Hepatic stellate cell (primary cell): ENCODE measurements at regions not wholly inside any gene's neighbourhood (a gene's known extent, or its start where the extent isn't known, plus 50 kb on each side); places are given as distances from the start of the nearest gene placed in this dataset.
"Not testable (repeated sequence)": the region's sequence is repeated elsewhere in the genome, so short reads cannot be mapped to it uniquely, and the experiment has no call there.

Source experiments
- DNase-seq: peaks from one replicate; pipeline ENCODE4 v3.0.0; 2011; ENCODE audit warnings: low spot score

- DNase-seq: not testable (repeated sequence)
Measured at GRCh38 chr12:9336375-9337011, 128.3 kb upstream of the PZP start.

GRCh38 chr12:9335867-9336266, 127.7 kb upstream of the PZP start:
- no peak for DNase-seq

- no peak for DNase-seq
Measured at GRCh38 chr12:9334964-9335363, 126.8 kb upstream of the PZP start.

- no peak for DNase-seq
Measured at GRCh38 chr12:9334041-9334692, 126.0 kb upstream of the PZP start.

- DNase-seq: no peak
Measured at GRCh38 chr12:9333161-9333560, 125.0 kb upstream of the PZP start.

- no peak for DNase-seq
Measured at GRCh38 chr12:9332564-9332963, 124.4 kb upstream of the PZP start.

- DNase-seq: peak; percentile 49
Measured at GRCh38 chr12:9331218-9331626, 123.0 kb upstream of the PZP start.

- no peak for DNase-seq
Measured at GRCh38 chr12:9329019-9329418, 120.8 kb upstream of the PZP start.

- no peak for DNase-seq
Measured at GRCh38 chr12:9328065-9328464, 119.9 kb upstream of the PZP start.

GRCh38 chr12:9327320-9327719, 119.1 kb upstream of the PZP start:
- no peak for DNase-seq

- DNase-seq: not testable (repeated sequence)
Measured at GRCh38 chr12:9326849-9327248, 118.7 kb upstream of the PZP start.

GRCh38 chr12:9326085-9326484, 117.9 kb upstream of the PZP start:
- no peak for DNase-seq

GRCh38 chr12:9325471-9325870, 117.3 kb upstream of the PZP start:
- no peak for DNase-seq

GRCh38 chr12:9324782-9325181, 116.6 kb upstream of the PZP start:
- DNase-seq: no peak

- DNase-seq: no peak
Measured at GRCh38 chr12:9323144-9323681, 115.0 kb upstream of the PZP start.

GRCh38 chr12:9319842-9320173, 111.6 kb upstream of the PZP start:
- no peak for DNase-seq

GRCh38 chr12:9319044-9319841, 111.0 kb upstream of the PZP start:
- no peak for DNase-seq

- DNase-seq: not testable (repeated sequence)
Measured at GRCh38 chr12:9313479-9313878, 105.3 kb upstream of the PZP start.

- DNase-seq: not testable (repeated sequence)
Measured at GRCh38 chr12:9312406-9313392, 104.5 kb upstream of the PZP start.

GRCh38 chr12:9311454-9311853, 103.3 kb upstream of the PZP start:
- not testable (repeated sequence) for DNase-seq

- not testable (repeated sequence) for DNase-seq
Measured at GRCh38 chr12:9310645-9311044, 102.5 kb upstream of the PZP start.

- not testable (repeated sequence) for DNase-seq
Measured at GRCh38 chr12:9309749-9310148, 101.6 kb upstream of the PZP start.
